ENCODE measurements at regions not wholly inside any gene's neighbourhood (a gene's known extent, or its start where the extent isn't known, plus 50 kb on each side); places are given as distances from the start of the nearest gene placed in this dataset.

GRCh38 chr5:22965960-22966359 is 112.8 kb upstream of the CDH12 start:
- no peak overlapping the region for H3K4ac ChIP-seq (ENCODE audit: low read depth, low read length)
- no peak overlapping the region for H3K27ac ChIP-seq (ENCODE audit: insufficient read length, low read depth, low read length)
- Mint-ChIP-seq H3K27ac (no peak overlapping the region), H3K4me3 (no peak overlapping the region), H3K4me1 (no peaks in the 10 kb centered on the region), H3K36me3 (ENCODE audit: insufficient read depth in 1 of 3, low read depth in 3 of 3) (peaks cover 3 to 21% (median 5%) of the 10 kb centered on the region in 3 experiments; a peak in 5 of 7 replicates), H3K27me3 (ENCODE audit: low read depth) (no peaks in the 10 kb centered on the region), H3K9me3 (peaks cover 19 to 20% of the 10 kb centered on the region in 2 experiments)
- no peak overlapping the region for H2BK5ac ChIP-seq (ENCODE audit: insufficient read length, low read length)
- no peak overlapping the region for H3K4me2 ChIP-seq (ENCODE audit: insufficient read depth, insufficient read length, low read length)
- H4K20me1 ChIP-seq (ENCODE audit: control insufficient read depth, insufficient read depth, insufficient read length): no peaks in the 10 kb centered on the region
- no peak overlapping the region for H3K18ac ChIP-seq (ENCODE audit: insufficient read length, low read depth, low read length)
- no peaks in the 10 kb centered on the region for H3K23me2 ChIP-seq (ENCODE audit: insufficient read length, low read depth, low read length, poor library complexity, severe bottlenecking)
- no peak overlapping the region for H4K8ac ChIP-seq (replicated peaks; ENCODE audit: insufficient read length, low read depth, low read length)
- no peak overlapping the region for H2BK15ac ChIP-seq (ENCODE audit: low read depth, low read length)
- no peak overlapping the region for H2BK12ac ChIP-seq (ENCODE audit: insufficient read length, low read depth, low read length)
- no peak overlapping the region for H3K23ac ChIP-seq (ENCODE audit: insufficient read length, low read depth, low read length)
- H2AFZ ChIP-seq (ENCODE audit: low read length): no peak overlapping the region
- no peak overlapping the region for H3K9ac ChIP-seq (ENCODE audit: extremely low read depth, insufficient read length, low read length)
- no peaks in the 10 kb centered on the region for H3K79me2 ChIP-seq (ENCODE audit: insufficient read depth, low read length)
- H4K91ac ChIP-seq (ENCODE audit: insufficient read length, low read depth, low read length): no peak overlapping the region
- H3K14ac ChIP-seq (ENCODE audit: insufficient read depth, low read length): no peak overlapping the region
- no peaks in the 10 kb centered on the region; the same call in 1 of the 2 replicates for H3K4me1 ChIP-seq (ENCODE audit: insufficient read depth, low read length)
- no peaks in the 10 kb centered on the region for H3K79me1 ChIP-seq (ENCODE audit: insufficient read depth, low read depth, low read length, poor library complexity, severe bottlenecking)
- no peak for DNase-seq
- no peak overlapping the region for H2BK120ac ChIP-seq (ENCODE audit: low read depth, low read length, poor library complexity, severe bottlenecking)
- no peaks in the 10 kb centered on the region for H3K9me3 ChIP-seq (ENCODE audit: control insufficient read depth, low read depth, low read length)
- no CpG with 5 or more reads among the region's 1 CpG for WGBS (ENCODE audit: extremely low coverage, insufficient read length, low lambda C conversion rate)
- H3K56ac ChIP-seq (ENCODE audit: insufficient read length, low read depth, low read length): no peak overlapping the region
- H2AK5ac ChIP-seq (ENCODE audit: insufficient read length, low read length): no peak overlapping the region
- no peak overlapping the region for H4K5ac ChIP-seq (ENCODE audit: insufficient read length, low read depth, low read length)
- no peak overlapping the region for H2BK20ac ChIP-seq (ENCODE audit: low read depth, low read length, poor library complexity, severe bottlenecking)
- TF ChIP-seq CTCF (conservative IDR thresholded peaks at IDR 0.05): no peak
- H3T11ph ChIP-seq (ENCODE audit: low read length): no peak overlapping the region
- no peaks in the 10 kb centered on the region for H3K27me3 ChIP-seq (ENCODE audit: insufficient read depth, low read length)

Measured in H9 (cell line).